Ishikawa (cell line): ENCODE measurements at regions not wholly inside any gene's neighbourhood (a gene's known extent, or its start where the extent isn't known, plus 50 kb on each side); places are given as distances from the start of the nearest gene placed in this dataset.

Source experiments
- CEBPB ChIP-seq: IDR thresholded peaks from 2 replicates; pipeline ENCODE4 v1.6.1; 2012
- CREB1 ChIP-seq: IDR thresholded peaks from 2 replicates; pipeline ENCODE4 v1.6.1; 2012; ENCODE audit warnings: low read depth
- EGR1 ChIP-seq: IDR thresholded peaks from 2 replicates; pipeline ENCODE4 v1.6.1; 2012
- EP300 ChIP-seq: IDR thresholded peaks from 2 replicates; pipeline ENCODE4 v1.6.1; 2012; ENCODE audit warnings: borderline replicate concordance
- FOXM1 ChIP-seq: IDR thresholded peaks from 2 replicates; pipeline ENCODE4 v1.6.1; 2012; ENCODE audit warnings: low read depth, borderline replicate concordance
- NFIC ChIP-seq: IDR thresholded peaks from 2 replicates; pipeline ENCODE4 v1.6.1; 2012
- RAD21 ChIP-seq: IDR thresholded peaks from 2 replicates; pipeline ENCODE4 v1.6.1; 2012; ENCODE audit warnings: low read depth
- TAF1 ChIP-seq: IDR thresholded peaks from 2 replicates; pipeline ENCODE4 v1.6.1; 2012; ENCODE audit warnings: low read depth, mild to moderate bottlenecking
- TCF12 ChIP-seq: IDR thresholded peaks from 2 replicates; pipeline ENCODE4 v1.6.1; 2012; ENCODE audit warnings: low read depth
- TEAD4 ChIP-seq: IDR thresholded peaks from 2 replicates; pipeline ENCODE4 v1.6.1; 2012
- YY1 ChIP-seq: IDR thresholded peaks from 2 replicates; pipeline ENCODE4 v1.6.1; 2012; ENCODE audit warnings: low read depth
- ZBTB7A ChIP-seq: IDR thresholded peaks from 2 replicates; pipeline ENCODE4 v1.6.1; 2012; ENCODE audit warnings: low read depth
- TF ChIP-seq, protein P1 (sequence below): IDR thresholded peaks from 2 replicates; pipeline ENCODE4 v1.6.1; 2012
- TF ChIP-seq, protein P2 (sequence below): IDR thresholded peaks from 2 replicates; pipeline ENCODE4 v1.6.1; 2012; ENCODE audit warnings: low read depth, mild to moderate bottlenecking
- TF ChIP-seq, protein P3 (sequence below): IDR thresholded peaks from 2 replicates; pipeline ENCODE4 v1.6.1; 2012

DNA sequence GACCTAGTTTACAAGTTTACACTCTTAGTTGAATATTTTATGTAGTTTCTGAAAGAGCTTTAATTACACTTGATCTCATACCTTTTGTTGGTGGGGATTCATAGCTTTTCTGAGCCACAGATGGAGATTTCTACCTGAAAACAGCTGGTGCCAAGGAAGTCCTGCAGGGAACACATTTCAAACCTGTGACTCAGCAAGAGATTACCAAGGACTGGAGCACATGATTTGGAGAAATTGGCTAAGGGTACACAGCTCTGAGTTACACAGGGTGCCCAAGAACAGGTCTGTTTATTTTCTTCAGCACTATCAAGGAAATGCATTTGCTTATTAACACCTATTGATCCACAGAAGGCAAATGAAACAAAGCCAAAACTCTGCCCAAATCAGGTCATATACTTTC lies 691.5 kb downstream of the KCTD8 start:
- no peak for TF ChIP-seq ZBTB7A
- TF ChIP-seq, protein P1, sequence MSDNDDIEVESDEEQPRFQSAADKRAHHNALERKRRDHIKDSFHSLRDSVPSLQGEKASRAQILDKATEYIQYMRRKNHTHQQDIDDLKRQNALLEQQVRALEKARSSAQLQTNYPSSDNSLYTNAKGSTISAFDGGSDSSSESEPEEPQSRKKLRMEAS: peak; percentile 42; the same call in 1 of the 2 replicates
- TF ChIP-seq NFIC: peak; percentile 64
- peak; percentile 80 for TF ChIP-seq TEAD4
- no peak for TF ChIP-seq EGR1
- TF ChIP-seq TCF12: peak; percentile 72
- TF ChIP-seq FOXM1: 0 out of 2 replicates have a peak, but pooled peaks have one; percentile 32
- TF ChIP-seq, protein P2, sequence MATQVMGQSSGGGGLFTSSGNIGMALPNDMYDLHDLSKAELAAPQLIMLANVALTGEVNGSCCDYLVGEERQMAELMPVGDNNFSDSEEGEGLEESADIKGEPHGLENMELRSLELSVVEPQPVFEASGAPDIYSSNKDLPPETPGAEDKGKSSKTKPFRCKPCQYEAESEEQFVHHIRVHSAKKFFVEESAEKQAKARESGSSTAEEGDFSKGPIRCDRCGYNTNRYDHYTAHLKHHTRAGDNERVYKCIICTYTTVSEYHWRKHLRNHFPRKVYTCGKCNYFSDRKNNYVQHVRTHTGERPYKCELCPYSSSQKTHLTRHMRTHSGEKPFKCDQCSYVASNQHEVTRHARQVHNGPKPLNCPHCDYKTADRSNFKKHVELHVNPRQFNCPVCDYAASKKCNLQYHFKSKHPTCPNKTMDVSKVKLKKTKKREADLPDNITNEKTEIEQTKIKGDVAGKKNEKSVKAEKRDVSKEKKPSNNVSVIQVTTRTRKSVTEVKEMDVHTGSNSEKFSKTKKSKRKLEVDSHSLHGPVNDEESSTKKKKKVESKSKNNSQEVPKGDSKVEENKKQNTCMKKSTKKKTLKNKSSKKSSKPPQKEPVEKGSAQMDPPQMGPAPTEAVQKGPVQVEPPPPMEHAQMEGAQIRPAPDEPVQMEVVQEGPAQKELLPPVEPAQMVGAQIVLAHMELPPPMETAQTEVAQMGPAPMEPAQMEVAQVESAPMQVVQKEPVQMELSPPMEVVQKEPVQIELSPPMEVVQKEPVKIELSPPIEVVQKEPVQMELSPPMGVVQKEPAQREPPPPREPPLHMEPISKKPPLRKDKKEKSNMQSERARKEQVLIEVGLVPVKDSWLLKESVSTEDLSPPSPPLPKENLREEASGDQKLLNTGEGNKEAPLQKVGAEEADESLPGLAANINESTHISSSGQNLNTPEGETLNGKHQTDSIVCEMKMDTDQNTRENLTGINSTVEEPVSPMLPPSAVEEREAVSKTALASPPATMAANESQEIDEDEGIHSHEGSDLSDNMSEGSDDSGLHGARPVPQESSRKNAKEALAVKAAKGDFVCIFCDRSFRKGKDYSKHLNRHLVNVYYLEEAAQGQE: no peak
- TF ChIP-seq YY1: no peak
- TF ChIP-seq, protein P3, sequence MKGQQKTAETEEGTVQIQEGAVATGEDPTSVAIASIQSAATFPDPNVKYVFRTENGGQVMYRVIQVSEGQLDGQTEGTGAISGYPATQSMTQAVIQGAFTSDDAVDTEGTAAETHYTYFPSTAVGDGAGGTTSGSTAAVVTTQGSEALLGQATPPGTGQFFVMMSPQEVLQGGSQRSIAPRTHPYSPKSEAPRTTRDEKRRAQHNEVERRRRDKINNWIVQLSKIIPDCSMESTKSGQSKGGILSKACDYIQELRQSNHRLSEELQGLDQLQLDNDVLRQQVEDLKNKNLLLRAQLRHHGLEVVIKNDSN: peak; percentile 71
- peak; percentile 17; the same call in 1 of the 2 replicates for TF ChIP-seq CEBPB
- no peak for TF ChIP-seq EP300
- no peak; the same call in 1 of the 2 replicates for TF ChIP-seq RAD21
- TF ChIP-seq CREB1: no peak
- TF ChIP-seq TAF1: no peak

DNA sequence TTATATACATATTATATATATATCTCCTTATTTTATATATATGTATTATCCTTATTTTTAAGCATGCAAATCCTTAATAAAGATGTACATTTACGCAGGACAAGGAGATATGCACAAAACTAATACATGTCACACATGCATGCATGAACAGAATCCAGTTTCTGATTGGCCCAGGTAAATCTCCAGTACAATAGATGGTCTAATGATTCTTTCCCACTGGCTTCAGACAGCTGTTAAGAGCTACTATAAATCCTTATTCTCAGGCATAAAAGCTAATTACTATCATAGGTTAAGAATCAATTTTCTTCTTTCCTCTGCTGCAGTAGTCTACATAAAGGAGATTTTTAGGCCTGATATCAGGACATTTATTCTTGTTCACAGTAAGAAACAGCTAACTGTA lies 689.8 kb downstream of the KCTD8 start:
- TF ChIP-seq RAD21 (no peak), TCF12 (no peak), EP300 (no peak), TAF1 (no peak), ZBTB7A (no peak), NFIC (no peak), EGR1 (no peak), CREB1 (no peak), CEBPB (no peak), YY1 (no peak), TEAD4 (no peak), FOXM1 (no peak)
- TF ChIP-seq, protein P1: no peak
- TF ChIP-seq, protein P2: no peak
- TF ChIP-seq, protein P3: no peak

DNA sequence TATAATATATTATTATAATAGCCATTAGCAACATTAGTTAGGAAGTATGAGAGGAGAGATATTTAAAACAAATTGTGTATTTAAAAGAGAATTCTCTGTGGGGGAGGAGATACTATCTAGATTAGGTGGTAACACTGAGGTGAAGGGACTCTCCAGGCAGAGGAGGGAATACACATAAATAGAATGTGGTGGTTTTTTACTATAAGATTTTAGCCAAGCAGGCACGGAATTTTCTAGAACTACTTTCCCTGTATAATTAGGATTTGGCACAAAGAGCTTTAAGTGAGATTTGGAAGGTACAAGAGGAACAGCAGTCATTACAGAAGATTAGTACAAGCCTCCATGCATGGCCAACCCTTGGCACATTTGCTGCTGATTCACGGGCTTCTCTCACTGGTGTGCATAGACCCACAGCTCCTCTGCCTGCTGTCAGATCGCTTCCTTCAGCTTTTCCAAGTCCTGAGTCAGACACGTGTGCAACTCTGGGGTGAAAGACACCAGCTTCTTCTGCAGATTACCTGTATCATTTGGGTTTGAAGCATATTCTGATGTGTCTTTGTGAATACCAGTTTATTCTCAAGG lies 685.5 kb downstream of the KCTD8 start:
- TF ChIP-seq FOXM1 (no peak), NFIC (no peak), CREB1 (no peak), RAD21 (0 out of 2 replicates have a peak, but pooled peaks have one; percentile 9), TAF1 (no peak), TEAD4 (no peak)
- TF ChIP-seq, protein P3: no peak

DNA sequence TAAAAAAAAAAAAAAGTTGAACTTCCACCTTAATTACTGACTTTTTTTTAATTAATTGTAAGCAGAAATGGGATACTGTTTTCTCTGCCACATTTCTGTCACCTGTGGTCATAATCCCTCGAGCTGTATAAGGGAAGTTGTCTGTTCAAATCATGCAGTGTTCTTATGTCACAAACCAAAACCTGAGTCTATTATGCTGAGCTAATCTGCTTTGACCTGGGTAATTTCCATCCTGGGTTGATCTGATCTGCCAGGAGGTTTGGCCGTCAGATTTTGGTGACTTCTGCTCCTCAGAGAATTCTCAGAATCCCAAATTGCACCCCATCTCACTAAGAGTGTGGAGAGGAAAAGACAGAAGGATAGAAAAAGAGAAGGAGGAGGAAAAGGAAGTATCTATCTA lies 683.1 kb downstream of the KCTD8 start:
- TF ChIP-seq CEBPB (no peak), FOXM1 (no peak), EP300 (no peak), ZBTB7A (no peak), RAD21 (no peak), TAF1 (no peak), NFIC (no peak), EGR1 (no peak), CREB1 (no peak), TEAD4 (no peak), TCF12 (no peak), YY1 (no peak)
- TF ChIP-seq, protein P1: no peak
- TF ChIP-seq, protein P3: no peak
- TF ChIP-seq, protein P2: no peak
